GM12878 (cell line): ENCODE measurements at regions not wholly inside any gene's neighbourhood (a gene's known extent, or its start where the extent isn't known, plus 50 kb on each side); places are given as distances from the start of the nearest gene placed in this dataset.

Experiments used
- ATAC-seq: fragments of 200-7000 bp; cut with Tn5 transposase; 3 replicates; pipeline ENCODE4 v1.9.1; 2020; ENCODE audit warnings: mild to moderate bottlenecking, moderate library complexity
- BruUV-seq: library from RNA; stranded (reverse); fragments of 400-500 nt; replicated peaks from 2 replicates; lab custom pipeline; 2021; lab: Mats Ljungman, UMichigan
- CTCF ChIA-PET: fragments of 300-600 bp; sonication (Branson Sonifier 250); formaldehyde crosslinking; extraction: SDS; loops from one replicate; lab custom pipeline; 2021; ENCODE audit warnings: inconsistent platforms; lab: Yijun Ruan, JAX
- POLR2A ChIA-PET: fragments of 350-600 bp; formaldehyde crosslinking; extraction: SDS; loops from one replicate; lab custom pipeline; 2021; ENCODE audit warnings: inconsistent platforms; lab: Charles Lee
- RAD21 ChIA-PET: fragments of 300-600 bp; sonication (Branson Sonifier 250); formaldehyde crosslinking; loops from one replicate; lab custom pipeline; 2023; ENCODE audit warnings: antibody characterized with exemption; ENCODE audit not compliant: unreplicated experiment; lab: Charles Lee
- SMC1A ChIA-PET: fragments of 300-600 bp; sonication (Branson Sonifier 250); formaldehyde crosslinking; loops from one replicate; lab custom pipeline; 2023; ENCODE audit not compliant: unreplicated experiment, uncharacterized antibody; lab: Charles Lee
- DNase-seq: peaks from one replicate; pipeline ENCODE4 v3.0.0-alpha.2; 2011; ENCODE audit warnings: low read depth, low spot score
- FAIRE-seq: peaks from 3 replicates; lab custom pipeline; 2011; peaks lifted over from hg19 to GRCh38; lab: Jason Lieb, UNC
- H2AFZ ChIP-seq: 2 replicates; pipeline ENCODE4 v1.6.0; 2011; ENCODE audit warnings: low read depth, low read length, control low read depth; ENCODE audit not compliant: control insufficient read depth
- H3K27ac ChIP-seq: 2 replicates; pipeline ENCODE4 v1.5.1; 2011; ENCODE audit warnings: control low read depth; ENCODE audit not compliant: control insufficient read depth, insufficient read depth
- H3K27me3 ChIP-seq, 2 experiments: replicated peaks in 1 of 2; 2 replicates each; pipeline versions ENCODE4 v1.6.0 to v1.6.1; 2011; ENCODE audit warnings: low read length in 1 of 2; ENCODE audit not compliant: control insufficient read depth in 2 of 2, insufficient read depth in 2 of 2
- H3K36me3 ChIP-seq, 2 experiments: 2 replicates each; pipeline ENCODE4 v1.5.1; 2011; ENCODE audit warnings: low read length in 1 of 2; ENCODE audit not compliant: control insufficient read depth in 2 of 2, insufficient read depth in 2 of 2
- H3K4me1 ChIP-seq: 2 replicates; pipeline ENCODE4 v1.6.1; 2011; ENCODE audit warnings: mild to moderate bottlenecking, low read length, moderate library complexity, mixed read lengths; ENCODE audit not compliant: control insufficient read depth, insufficient read depth
- H3K4me2 ChIP-seq: 2 replicates; pipeline ENCODE4 v1.6.0; 2011; ENCODE audit warnings: control low read depth; ENCODE audit not compliant: control insufficient read depth, insufficient read depth
- H3K4me3 ChIP-seq: fragments of 200-600 bp; sonication (generic); 2 replicates; pipeline ENCODE4 v1.5.1; 2016
- H3K79me2 ChIP-seq: 2 replicates; pipeline ENCODE4 v1.6.0; 2011; ENCODE audit warnings: low read length; ENCODE audit not compliant: control insufficient read depth, insufficient read depth
- H3K9ac ChIP-seq: 2 replicates; pipeline ENCODE4 v1.8.0; 2011; ENCODE audit warnings: low read length, control low read depth, mixed read lengths; ENCODE audit not compliant: control insufficient read depth, insufficient read depth
- H3K9me3 ChIP-seq: replicated peaks from 3 replicates; pipeline ENCODE4 v1.5.1; 2011; ENCODE audit warnings: mild to moderate bottlenecking, low read length; ENCODE audit not compliant: control insufficient read depth, insufficient read depth
- H4K20me1 ChIP-seq: 2 replicates; pipeline ENCODE4 v1.6.0; 2011; ENCODE audit not compliant: control insufficient read depth, insufficient read depth
- BHLHE40 ChIP-seq, 2 experiments: fragments of 450-650 bp in 1 of 2; IDR thresholded peaks; 2 replicates each; pipeline ENCODE4 v1.6.1; 2011 to 2017; ENCODE audit warnings: low read depth in 2 of 2, borderline replicate concordance in 1 of 2, improper control_type of control experiment in 1 of 2, low read length in 1 of 2, mild to moderate bottlenecking in 1 of 2
- KLF5 ChIP-seq: fragments of 450-650 bp; IDR thresholded peaks from 2 replicates; pipeline ENCODE4 v1.6.1; 2014; ENCODE audit warnings: mild to moderate bottlenecking; ENCODE audit not compliant: partially characterized antibody
- RELB ChIP-seq: fragments of 450-650 bp; IDR thresholded peaks from 2 replicates; pipeline ENCODE4 v1.6.1; 2017; ENCODE audit warnings: low read depth, mild to moderate bottlenecking, moderate library complexity
- STAT3 ChIP-seq: IDR thresholded peaks from 2 replicates; pipeline ENCODE4 v1.6.1; 2011; ENCODE audit warnings: low read depth, low read length, improper control_type of control experiment
- SUPT20H ChIP-seq: IDR thresholded peaks from 2 replicates; pipeline ENCODE4 v1.6.1; 2011; ENCODE audit warnings: low read depth, mild to moderate bottlenecking, low read length, moderate library complexity, borderline replicate concordance; ENCODE audit not compliant: control insufficient read depth
- YY1 ChIP-seq: IDR thresholded peaks from 2 replicates; pipeline ENCODE4 v1.6.1; 2011; ENCODE audit warnings: low read depth, mild to moderate bottlenecking, low read length
- ZNF207 ChIP-seq: fragments of 450-650 bp; IDR thresholded peaks from 2 replicates; pipeline ENCODE4 v1.6.1; 2014; ENCODE audit warnings: antibody characterized with exemption, mild to moderate bottlenecking, borderline replicate concordance
- ZNF274 ChIP-seq: IDR thresholded peaks from one replicate; pipeline ENCODE4 v1.8.0; 2011; ENCODE audit not compliant: insufficient read length, insufficient read depth
- WGBS: methylation state at CpG from one replicate; pipeline ENCODE4 v1.1.6; 2016; ENCODE audit warnings: low lambda C conversion rate; ENCODE audit not compliant: insufficient replicate concordance, insufficient coverage; ENCODE audit errors: missing lambda C conversion rate; 5-methylcytosine and 5-hydroxymethylcytosine counted together
- in situ Hi-C: fragments of 300-500 bp; cut with MboI; formaldehyde crosslinking; loops from 9 replicates; pipeline ENCODE4 v1.14.3; 2018; ENCODE audit warnings: mixed read lengths
- intact Hi-C: fragments of 100-400 bp; cut with micrococcal nuclease; formaldehyde crosslinking; loops from one replicate; pipeline ENCODE4 v1.14.2; 2022; ENCODE audit not compliant: unreplicated experiment
- TF ChIP-seq, protein P1 (sequence below): fragments of 450-650 bp; IDR thresholded peaks from 2 replicates; pipeline ENCODE4 v1.6.1; 2016; ENCODE audit warnings: mild to moderate bottlenecking
- TF ChIP-seq, protein P2 (sequence below): IDR thresholded peaks from 2 replicates; pipeline ENCODE4 v1.6.1; 2011; ENCODE audit warnings: borderline replicate concordance, low read depth, mild to moderate bottlenecking, moderate library complexity, mixed read lengths, low read length; ENCODE audit not compliant: insufficient read depth; ENCODE audit errors: extremely low read length

DNA sequence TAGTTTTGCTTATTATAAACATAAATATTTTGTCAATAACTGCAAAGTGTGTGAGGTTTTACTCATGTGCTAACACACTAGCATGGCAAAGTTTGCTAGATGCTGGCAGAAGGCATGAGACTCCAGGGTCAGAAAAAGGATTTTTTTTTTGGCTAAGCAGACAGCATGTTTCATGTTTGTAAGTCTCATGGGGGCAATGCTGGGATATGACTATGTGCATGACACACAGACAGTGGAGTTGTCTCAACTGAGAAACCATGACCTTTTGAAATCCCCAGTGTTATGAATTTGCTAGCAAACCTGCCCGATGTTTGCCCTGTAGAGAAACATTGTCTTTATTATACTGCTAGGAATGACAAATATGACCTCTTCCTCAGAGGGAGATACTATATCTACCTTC is 448.2 kb downstream of the BRINP3 start (continued):
- no peak for TF ChIP-seq STAT3
- no peak for TF ChIP-seq ZNF274
- no peak for TF ChIP-seq KLF5
- no peak for TF ChIP-seq YY1
- TF ChIP-seq, protein P1, sequence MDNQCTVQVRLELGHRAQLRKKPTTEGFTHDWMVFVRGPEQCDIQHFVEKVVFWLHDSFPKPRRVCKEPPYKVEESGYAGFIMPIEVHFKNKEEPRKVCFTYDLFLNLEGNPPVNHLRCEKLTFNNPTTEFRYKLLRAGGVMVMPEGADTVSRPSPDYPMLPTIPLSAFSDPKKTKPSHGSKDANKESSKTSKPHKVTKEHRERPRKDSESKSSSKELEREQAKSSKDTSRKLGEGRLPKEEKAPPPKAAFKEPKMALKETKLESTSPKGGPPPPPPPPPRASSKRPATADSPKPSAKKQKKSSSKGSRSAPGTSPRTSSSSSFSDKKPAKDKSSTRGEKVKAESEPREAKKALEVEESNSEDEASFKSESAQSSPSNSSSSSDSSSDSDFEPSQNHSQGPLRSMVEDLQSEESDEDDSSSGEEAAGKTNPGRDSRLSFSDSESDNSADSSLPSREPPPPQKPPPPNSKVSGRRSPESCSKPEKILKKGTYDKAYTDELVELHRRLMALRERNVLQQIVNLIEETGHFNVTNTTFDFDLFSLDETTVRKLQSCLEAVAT = no peak
- no peak for TF ChIP-seq BHLHE40 (IDR thresholded peaks at IDR 0.05; ENCODE audit: borderline replicate concordance in 1 of 2, low read depth in 2 of 2, low read length in 1 of 2)
- no peak for TF ChIP-seq SUPT20H
- TF ChIP-seq, all 136 proteins: peak for 0

GRCh38 chr1:190043655-190044054 is 434.0 kb downstream of the BRINP3 start:
- RAD21 ChIA-PET = no interaction called here

More at GRCh38 chr1:190043655-190044054, 434.0 kb downstream of the BRINP3 start:
- Histone ChIP-seq H3K4me1 (no peaks in the 10 kb centered on the region), H3K79me2 (no peaks in the 10 kb centered on the region), H3K4me2 (no peak overlapping the region), H2AFZ (no peak overlapping the region), H4K20me1 (no peaks in the 10 kb centered on the region), H3K4me3 (no peak overlapping the region), H3K27me3 (no peaks in the 10 kb centered on the region), H3K27ac (no peak overlapping the region), H3K9ac (no peak overlapping the region), H3K9me3 (no peaks in the 10 kb centered on the region), H3K36me3 (no peaks in the 10 kb centered on the region)
- TF ChIP-seq RELB = no peak
- TF ChIP-seq, protein P2, sequence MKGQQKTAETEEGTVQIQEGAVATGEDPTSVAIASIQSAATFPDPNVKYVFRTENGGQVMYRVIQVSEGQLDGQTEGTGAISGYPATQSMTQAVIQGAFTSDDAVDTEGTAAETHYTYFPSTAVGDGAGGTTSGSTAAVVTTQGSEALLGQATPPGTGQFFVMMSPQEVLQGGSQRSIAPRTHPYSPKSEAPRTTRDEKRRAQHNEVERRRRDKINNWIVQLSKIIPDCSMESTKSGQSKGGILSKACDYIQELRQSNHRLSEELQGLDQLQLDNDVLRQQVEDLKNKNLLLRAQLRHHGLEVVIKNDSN = no peak
- no peak for TF ChIP-seq ZNF207
- in situ Hi-C loops = no loop called here
- CTCF ChIA-PET = no interaction called here
- FAIRE-seq = no peak
- 88% methylated on average over 1 of the region's 1 CpG for WGBS
- intact Hi-C loops = no loop called here
- POLR2A ChIA-PET = no interaction called here
- BruUV-seq = no TSS peak
- DNase-seq = no peak
- SMC1A ChIA-PET = no interaction called here
- ATAC-seq = no peak
